Caco-2 (cell line): ENCODE measurements at regions not wholly inside any gene's neighbourhood (a gene's known extent, or its start where the extent isn't known, plus 50 kb on each side); places are given as distances from the start of the nearest gene placed in this dataset.

Source experiments
- BruUV-seq: library from RNA; stranded (reverse); fragments of 400-500 nt; replicated peaks from 2 replicates; lab custom pipeline; 2021; lab: Mats Ljungman, UMichigan
- CTCF ChIA-PET: fragments of 300-600 bp; sonication (Branson Sonifier 250); formaldehyde crosslinking; loops from one replicate; lab custom pipeline; 2022; ENCODE audit warnings: antibody characterized with exemption; lab: Charles Lee
- POLR2A ChIA-PET: fragments of 300-600 bp; sonication (Branson Sonifier 250); formaldehyde crosslinking; loops from one replicate; lab custom pipeline; 2022; ENCODE audit warnings: antibody characterized with exemption; lab: Charles Lee
- DNase-seq, 2 experiments: peaks; one replicate each; pipeline versions ENCODE4 v3.0.0 to v3.0.0-alpha.2; 2020 to 2022
- H3K27me3 ChIP-seq: replicated peaks from 2 replicates; pipeline ENCODE4 v1.6.0; 2011; ENCODE audit warnings: low read length; ENCODE audit not compliant: control insufficient read depth, insufficient read depth
- H3K36me3 ChIP-seq: 2 replicates; pipeline ENCODE4 v1.5.1; 2011; ENCODE audit warnings: low read length; ENCODE audit not compliant: control insufficient read depth, insufficient read depth
- H3K4me1 ChIP-seq: fragments of 250-450 bp; sonication (Bioruptor Pico); 2 replicates; pipeline ENCODE4 v1.5.1; 2020; ENCODE audit warnings: mild to moderate bottlenecking
- H3K4me3 ChIP-seq: 2 replicates; pipeline ENCODE4 v1.5.1; 2011; ENCODE audit warnings: low read depth, mild to moderate bottlenecking, control low read depth, low read length
- H3K9me3 ChIP-seq: fragments of 250-450 bp; sonication (Bioruptor Pico); 2 replicates; pipeline ENCODE4 v1.5.1; 2020; ENCODE audit warnings: mild to moderate bottlenecking, moderate library complexity
- H3K27ac Mint-ChIP-seq: one replicate; pipeline ENCODE4 v1.8.0; 2022; ENCODE audit warnings: mixed read lengths; ENCODE audit not compliant: unreplicated experiment
- H3K27me3 Mint-ChIP-seq: one replicate; pipeline ENCODE4 v1.8.0; 2022; ENCODE audit warnings: mixed read lengths; ENCODE audit not compliant: insufficient read depth, unreplicated experiment
- H3K36me3 Mint-ChIP-seq: one replicate; pipeline ENCODE4 v1.8.0; 2022; ENCODE audit warnings: mild to moderate bottlenecking, mixed read lengths; ENCODE audit not compliant: insufficient read depth, unreplicated experiment
- H3K4me1 Mint-ChIP-seq: one replicate; pipeline ENCODE4 v1.8.0; 2022; ENCODE audit warnings: low read depth, mixed read lengths; ENCODE audit not compliant: unreplicated experiment
- H3K4me3 Mint-ChIP-seq: one replicate; pipeline ENCODE4 v1.8.0; 2022; ENCODE audit warnings: mild to moderate bottlenecking, moderate library complexity, mixed read lengths; ENCODE audit not compliant: unreplicated experiment
- H3K9me3 Mint-ChIP-seq: one replicate; pipeline ENCODE4 v1.8.0; 2022; ENCODE audit warnings: mixed read lengths; ENCODE audit not compliant: unreplicated experiment
- CTCF ChIP-seq, 2 experiments: fragments of 200-600 bp in 1 of 2; IDR thresholded peaks; 1 replicate in 1 of 2; 2 replicates in 1 of 2; pipeline versions ENCODE4 v1.5.1 to v1.8.0; 2011 to 2022; ENCODE audit warnings: antibody characterized with exemption in 1 of 2, control low read depth in 1 of 2, inconsistent platforms in 1 of 2, low read depth in 1 of 2, low read length in 1 of 2, mild to moderate bottlenecking in 1 of 2, moderate library complexity in 1 of 2; ENCODE audit not compliant: insufficient read depth in 1 of 2, severe bottlenecking in 1 of 2, unreplicated experiment in 1 of 2
- intact Hi-C: fragments of 100-400 bp; cut with micrococcal nuclease; formaldehyde crosslinking; loops from one replicate; pipeline ENCODE4 v1.10.0; 2022; ENCODE audit not compliant: unreplicated experiment

- no peak overlapping the region for H3K27ac Mint-ChIP-seq
- no TSS peak for BruUV-seq
- CTCF ChIA-PET, result no interaction called here
Measured at GRCh38 chr22:20653795-20654342, 120.0 kb upstream of the SERPIND1 start.

GRCh38 chr22:20654343-20655208 lies 119.3 kb upstream of the SERPIND1 start:
- H3K9me3 Mint-ChIP-seq, result no peaks in the 10 kb centered on the region
- no peaks in the 10 kb centered on the region for H3K4me1 ChIP-seq
- H3K36me3 Mint-ChIP-seq, result no peaks in the 10 kb centered on the region
- H3K9me3 ChIP-seq, result no peaks in the 10 kb centered on the region
- no peak overlapping the region for H3K4me3 ChIP-seq
- H3K36me3 ChIP-seq, result no peaks in the 10 kb centered on the region
- no TSS peak for BruUV-seq
- no peaks in the 10 kb centered on the region for H3K27me3 ChIP-seq
- no peak overlapping the region for H3K4me3 Mint-ChIP-seq
- ChIA-PET CTCF (no interaction called here), POLR2A (no interaction called here)
- no peak for DNase-seq
- H3K4me1 Mint-ChIP-seq, result no peaks in the 10 kb centered on the region
- H3K27me3 Mint-ChIP-seq, result peaks cover 16% of the 10 kb centered on the region
- intact Hi-C loops, result no loop called here
- no peak overlapping the region for H3K27ac Mint-ChIP-seq
- TF ChIP-seq CTCF (IDR thresholded peaks at IDR 0.05; ENCODE audit: insufficient read depth in 1 of 2, low read depth in 1 of 2, low read length in 1 of 2, severe bottlenecking in 1 of 2, unreplicated experiment in 1 of 2), result no peak

More at GRCh38 chr22:20653795-20654342, 120.0 kb upstream of the SERPIND1 start:
- Histone ChIP-seq H3K4me1 (no peaks in the 10 kb centered on the region), H3K36me3 (no peaks in the 10 kb centered on the region), H3K9me3 (no peaks in the 10 kb centered on the region), H3K27me3 (no peaks in the 10 kb centered on the region), H3K4me3 (no peak overlapping the region)
- DNase-seq, result no peak
- TF ChIP-seq CTCF (IDR thresholded peaks at IDR 0.05; ENCODE audit: insufficient read depth in 1 of 2, low read depth in 1 of 2, low read length in 1 of 2, severe bottlenecking in 1 of 2, unreplicated experiment in 1 of 2), result no peak
- Mint-ChIP-seq H3K36me3 (no peaks in the 10 kb centered on the region), H3K4me1 (no peaks in the 10 kb centered on the region), H3K9me3 (no peaks in the 10 kb centered on the region), H3K4me3 (no peak overlapping the region), H3K27me3 (peaks cover 13% of the 10 kb centered on the region)
- POLR2A ChIA-PET, result no interaction called here
- intact Hi-C loops, result no loop called here

- BruUV-seq, result no TSS peak
- no peaks in the 10 kb centered on the region for H3K36me3 Mint-ChIP-seq
- no peak for TF ChIP-seq CTCF (IDR thresholded peaks at IDR 0.05; ENCODE audit: insufficient read depth in 1 of 2, low read depth in 1 of 2, low read length in 1 of 2, severe bottlenecking in 1 of 2, unreplicated experiment in 1 of 2)
- Histone ChIP-seq H3K27me3 (no peaks in the 10 kb centered on the region), H3K9me3 (no peaks in the 10 kb centered on the region), H3K36me3 (no peaks in the 10 kb centered on the region), H3K4me1 (no peaks in the 10 kb centered on the region), H3K4me3 (no peak overlapping the region)
- no peaks in the 10 kb centered on the region for H3K9me3 Mint-ChIP-seq
- no peaks in the 10 kb centered on the region for H3K4me1 Mint-ChIP-seq
- peaks cover 16% of the 10 kb centered on the region for H3K27me3 Mint-ChIP-seq
- no peak for DNase-seq
- intact Hi-C loops, result no loop called here
- POLR2A ChIA-PET, result no interaction called here
- no peak overlapping the region for H3K27ac Mint-ChIP-seq
- no peak overlapping the region for H3K4me3 Mint-ChIP-seq
- CTCF ChIA-PET, result no interaction called here
Measured at GRCh38 chr22:20655623-20656022, 118.3 kb upstream of the SERPIND1 start.
